GM23248 (cell line): ENCODE measurements at regions not wholly inside any gene's neighbourhood (a gene's known extent, or its start where the extent isn't known, plus 50 kb on each side); places are given as distances from the start of the nearest gene placed in this dataset.

Experiments used
- EZH2 ChIP-seq: fragments of 200-600 bp; sonication (generic); IDR thresholded peaks from 2 replicates; pipeline ENCODE4 v1.6.1; 2018; ENCODE audit warnings: antibody characterized with exemption, mild to moderate bottlenecking; ENCODE audit not compliant: insufficient read depth, poor library complexity, severe bottlenecking
- EZH2phosphoT487 ChIP-seq: fragments of 200-600 bp; sonication (generic); IDR thresholded peaks from 2 replicates; pipeline ENCODE4 v1.6.1; 2018; ENCODE audit warnings: antibody characterized with exemption, moderate library complexity, mild to moderate bottlenecking, low read depth; ENCODE audit not compliant: insufficient read depth

- TF ChIP-seq EZH2 (no peak), EZH2phosphoT487 (no peak)
Observed at GRCh38 chr3:110644203-110644602, 427.4 kb upstream of the NECTIN3 start.
